Prostate gland (tissue), 2 donors: ENCODE measurements at regions not wholly inside any gene's neighbourhood (a gene's known extent, or its start where the extent isn't known, plus 50 kb on each side); places are given as distances from the start of the nearest gene placed in this dataset.

Source experiments
- POLR2AphosphoS5 ChIP-seq: sonication (generic); formaldehyde crosslinking; IDR thresholded peaks from one replicate; pipeline ENCODE4 v1.6.1; 2017; ENCODE audit warnings: antibody characterized with exemption
- TF ChIP-seq, protein P1 (sequence below), 4 experiments: fragments of 200-600 bp in 2 of 4; fragments of 450-650 bp in 2 of 4; sonication (generic) in 2 of 4; IDR thresholded peaks; 1 replicate in 3 of 4; 2 replicates in 1 of 4; pipeline ENCODE4 v1.5.1; 2016 to 2019; ENCODE audit warnings: antibody characterized with exemption in 4 of 4, mild to moderate bottlenecking in 2 of 4, moderate library complexity in 2 of 4

DNA sequence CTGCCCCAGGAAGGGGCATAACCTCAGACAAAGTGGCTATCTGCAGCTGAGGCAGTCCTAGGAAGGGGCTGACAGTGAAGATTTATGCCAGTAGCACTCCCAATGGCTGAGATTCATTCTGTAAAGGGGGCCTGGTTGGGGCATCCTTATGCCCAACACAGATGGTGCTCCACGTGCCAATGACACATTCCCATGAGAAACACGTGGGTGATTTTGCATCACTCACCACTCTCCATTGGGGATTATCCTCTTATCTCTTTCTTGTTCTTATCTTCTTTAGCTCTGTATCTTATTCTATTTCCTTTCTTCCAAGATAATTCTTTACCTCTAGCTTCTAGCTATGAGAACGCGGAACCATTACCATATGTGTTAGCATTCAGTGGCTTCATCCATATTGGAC lies 194.0 kb upstream of the TUT7 start:
- TF ChIP-seq, protein P1, sequence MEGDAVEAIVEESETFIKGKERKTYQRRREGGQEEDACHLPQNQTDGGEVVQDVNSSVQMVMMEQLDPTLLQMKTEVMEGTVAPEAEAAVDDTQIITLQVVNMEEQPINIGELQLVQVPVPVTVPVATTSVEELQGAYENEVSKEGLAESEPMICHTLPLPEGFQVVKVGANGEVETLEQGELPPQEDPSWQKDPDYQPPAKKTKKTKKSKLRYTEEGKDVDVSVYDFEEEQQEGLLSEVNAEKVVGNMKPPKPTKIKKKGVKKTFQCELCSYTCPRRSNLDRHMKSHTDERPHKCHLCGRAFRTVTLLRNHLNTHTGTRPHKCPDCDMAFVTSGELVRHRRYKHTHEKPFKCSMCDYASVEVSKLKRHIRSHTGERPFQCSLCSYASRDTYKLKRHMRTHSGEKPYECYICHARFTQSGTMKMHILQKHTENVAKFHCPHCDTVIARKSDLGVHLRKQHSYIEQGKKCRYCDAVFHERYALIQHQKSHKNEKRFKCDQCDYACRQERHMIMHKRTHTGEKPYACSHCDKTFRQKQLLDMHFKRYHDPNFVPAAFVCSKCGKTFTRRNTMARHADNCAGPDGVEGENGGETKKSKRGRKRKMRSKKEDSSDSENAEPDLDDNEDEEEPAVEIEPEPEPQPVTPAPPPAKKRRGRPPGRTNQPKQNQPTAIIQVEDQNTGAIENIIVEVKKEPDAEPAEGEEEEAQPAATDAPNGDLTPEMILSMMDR (IDR thresholded peaks at IDR 0.05), result no peak
- TF ChIP-seq POLR2AphosphoS5, result no peak
